ENCODE measurements at regions not wholly inside any gene's neighbourhood (a gene's known extent, or its start where the extent isn't known, plus 50 kb on each side); places are given as distances from the start of the nearest gene placed in this dataset.

- TF ChIP-seq NR2C1 (IDR thresholded peaks at IDR 0.05), result no peak
- no peak for TF ChIP-seq BCL3 (IDR thresholded peaks at IDR 0.05; ENCODE audit: borderline replicate concordance, insufficient read depth, low read depth, low read length, poor library complexity, severe bottlenecking)
- no peak for TF ChIP-seq ZNF24 (IDR thresholded peaks at IDR 0.05)
- TF ChIP-seq NFYB (IDR thresholded peaks at IDR 0.05; ENCODE audit: insufficient read depth, low read depth, low read length), result no peak
- no peak for TF ChIP-seq NBN (IDR thresholded peaks at IDR 0.05)
- TF ChIP-seq TAF1 (IDR thresholded peaks at IDR 0.05; ENCODE audit: borderline replicate concordance, low read depth, low read length), result no peak
- TF ChIP-seq ZNF207 (IDR thresholded peaks at IDR 0.05; ENCODE audit: borderline replicate concordance), result no peak
- no peak for TF ChIP-seq HSF1 (IDR thresholded peaks at IDR 0.05; ENCODE audit: low read depth, low read length)
- TF ChIP-seq BRCA1 (IDR thresholded peaks at IDR 0.05; ENCODE audit: low read depth, low read length), result no peak
These were observed 120.7 kb upstream of the SERP2 start (continued) for GRCh38 chr13:44252938-44253337.

DNA sequence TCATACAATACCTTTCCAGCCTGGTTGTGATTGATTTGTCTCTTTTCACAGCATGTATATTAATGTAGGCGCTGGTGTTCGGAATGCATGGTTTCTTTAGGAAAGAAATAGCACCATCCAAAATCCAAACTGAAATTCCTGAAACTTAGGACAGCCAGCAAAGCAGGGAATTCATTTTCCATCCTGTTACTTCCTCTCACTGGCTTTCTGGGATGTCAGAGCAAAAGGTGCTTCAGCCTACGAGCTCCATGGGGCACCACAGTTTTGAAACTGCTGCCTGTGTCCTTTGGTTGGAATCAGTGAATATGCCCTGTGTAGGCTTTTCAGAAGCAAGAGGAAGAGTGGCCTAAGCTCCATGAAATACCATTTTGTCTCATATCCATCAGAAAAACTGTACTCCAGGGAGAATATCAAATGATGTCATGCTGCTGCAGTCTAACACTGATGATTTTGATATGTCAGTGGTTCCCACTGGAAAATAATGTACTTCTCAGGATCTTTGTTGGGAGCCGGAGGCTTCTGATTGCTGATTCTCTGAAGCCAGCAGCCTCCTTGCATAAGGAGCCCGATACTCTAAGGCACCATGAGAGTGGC is 117.8 kb upstream of the SERP2 start:
- H3K9ac ChIP-seq (ENCODE audit: control insufficient read depth, insufficient read depth, low read length), result no peak overlapping the region
- no peak overlapping the region for H3K4me3 ChIP-seq
- DNase-seq (ENCODE audit: low read depth, low spot score), result no peak
- RAD21 ChIA-PET (ENCODE audit: unreplicated experiment), result no interaction called here
- POLR2A ChIA-PET, result no interaction called here
- WGBS (ENCODE audit: insufficient coverage, insufficient replicate concordance, low lambda C conversion rate, missing lambda C conversion rate), result 93% methylated on average over 5 of the region's 5 CpGs
- no TSS peak for BruUV-seq (replicated peaks)
- H3K27ac ChIP-seq (ENCODE audit: control insufficient read depth, insufficient read depth), result no peak overlapping the region
- in situ Hi-C loops (cut with MboI), result no loop called here
- H3K27me3 ChIP-seq (replicated peaks in 1 of 2; ENCODE audit: control insufficient read depth in 2 of 2, insufficient read depth in 2 of 2, low read length in 1 of 2), result no peaks in the 10 kb centered on the region
- no peak for ATAC-seq
- no peaks in the 10 kb centered on the region for H3K79me2 ChIP-seq (ENCODE audit: control insufficient read depth, insufficient read depth, low read length)
- peaks cover 10% of the 10 kb centered on the region for H3K4me1 ChIP-seq (ENCODE audit: control insufficient read depth, insufficient read depth, low read length)
- no peak for FAIRE-seq
- intact Hi-C loops (cut with micrococcal nuclease; ENCODE audit: unreplicated experiment), result no loop called here
- H3K9me3 ChIP-seq (replicated peaks; ENCODE audit: control insufficient read depth, insufficient read depth, low read length), result no peaks in the 10 kb centered on the region; the same call in 2 of the 3 replicates
- SMC1A ChIA-PET (ENCODE audit: uncharacterized antibody, unreplicated experiment), result no interaction called here
- H4K20me1 ChIP-seq (ENCODE audit: control insufficient read depth, insufficient read depth), result no peaks in the 10 kb centered on the region
- H3K4me2 ChIP-seq (ENCODE audit: control insufficient read depth, insufficient read depth), result no peak overlapping the region
- CTCF ChIA-PET, result no interaction called here
- no peaks in the 10 kb centered on the region for H3K36me3 ChIP-seq (ENCODE audit: control insufficient read depth in 2 of 2, insufficient read depth in 2 of 2, low read length in 1 of 2)
- H2AFZ ChIP-seq (ENCODE audit: control insufficient read depth, low read depth, low read length), result no peak overlapping the region
- no peak for TF ChIP-seq RAD51 (IDR thresholded peaks at IDR 0.05)
- no peak for TF ChIP-seq ZNF274 (IDR thresholded peaks at IDR 0.05; ENCODE audit: insufficient read depth, insufficient read length)
- TF ChIP-seq TARDBP (IDR thresholded peaks at IDR 0.05; ENCODE audit: borderline replicate concordance), result no peak
- no peak for TF ChIP-seq MYC (IDR thresholded peaks at IDR 0.05; ENCODE audit: insufficient read depth, insufficient read length, insufficient replicate concordance, low read length, severe bottlenecking)
- no peak for TF ChIP-seq SMAD5 (IDR thresholded peaks at IDR 0.05; ENCODE audit: low read depth)
- no peak for TF ChIP-seq IRF4 (IDR thresholded peaks at IDR 0.05; ENCODE audit: low read depth, low read length)
- TF ChIP-seq ZNF384 (IDR thresholded peaks at IDR 0.05; ENCODE audit: borderline replicate concordance, low read depth, low read length), result no peak
- TF ChIP-seq NFXL1 (IDR thresholded peaks at IDR 0.05; ENCODE audit: borderline replicate concordance), result no peak
- TF ChIP-seq STAT1 (conservative IDR thresholded peaks at IDR 0.05), result no peak
- no peak for TF ChIP-seq TAF1 (IDR thresholded peaks at IDR 0.05; ENCODE audit: borderline replicate concordance, low read depth, low read length)
- TF ChIP-seq KAT2A (conservative IDR thresholded peaks at IDR 0.05; ENCODE audit: control insufficient read depth, low read depth, low read length), result no peak

All from GM12878 (cell line).